COLO668 (cell line): ENCODE measurements at regions not wholly inside any gene's neighbourhood (a gene's known extent, or its start where the extent isn't known, plus 50 kb on each side); places are given as distances from the start of the nearest gene placed in this dataset.

Experiments
- DNase-seq: peaks from one replicate; lab custom pipeline; 2025; ENCODE audit not compliant: unreplicated experiment; lab: John Stamatoyannopoulos, UW

- DNase-seq: no peak
These were observed 55.9 kb upstream of the PIP4K2A start for GRCh38 chr10:22770270-22770669.

DNA sequence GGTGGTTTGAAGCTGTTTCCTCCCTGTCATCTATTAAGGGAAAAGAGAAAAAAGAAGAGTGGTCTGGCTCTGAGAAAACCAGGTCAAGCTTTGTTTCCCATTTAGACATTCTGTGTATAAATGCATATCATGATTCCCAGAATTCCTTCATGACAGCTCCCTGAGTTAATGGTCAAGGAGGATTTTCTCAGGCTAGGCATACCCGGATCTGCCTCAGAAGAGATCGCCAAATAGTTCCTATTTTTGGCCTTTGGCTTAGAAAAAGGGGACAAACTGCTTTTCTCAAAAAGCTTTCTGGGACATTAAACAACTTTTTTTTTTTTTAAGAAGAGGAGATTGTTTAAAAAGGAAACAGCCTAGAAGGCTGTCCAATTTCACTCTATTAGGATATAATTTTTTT is 53.5 kb upstream of the PIP4K2A start:
- no peak for DNase-seq

GRCh38 chr10:22766693-22767092 is 52.3 kb upstream of the PIP4K2A start:
- DNase-seq: no peak

- DNase-seq: no peak
These were observed 51.5 kb upstream of the PIP4K2A start for GRCh38 chr10:22765660-22766547.

DNA sequence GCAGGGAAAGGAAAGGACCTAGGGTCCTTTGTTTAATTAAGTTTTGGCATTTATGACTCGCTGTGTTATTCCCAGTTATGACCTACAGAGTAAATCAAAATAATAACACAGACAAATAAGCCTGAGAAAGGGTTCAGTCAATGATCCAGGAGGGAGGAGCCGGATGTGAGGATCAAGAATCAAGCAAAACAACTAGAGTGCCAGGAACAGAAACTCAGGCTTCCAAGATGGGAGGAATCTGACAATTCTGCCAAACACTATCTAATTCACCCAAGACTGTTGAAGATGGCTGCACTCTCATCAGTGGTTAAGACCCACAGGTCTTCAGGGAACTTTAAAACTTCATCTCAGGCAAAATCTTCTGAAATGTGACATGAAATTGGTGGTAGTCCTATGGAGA is 50.3 kb upstream of the PIP4K2A start:
- no peak for DNase-seq
